HEK293 (cell line): ENCODE measurements at regions not wholly inside any gene's neighbourhood (a gene's known extent, or its start where the extent isn't known, plus 50 kb on each side); places are given as distances from the start of the nearest gene placed in this dataset.

ENCODE experiments used
- MEIS1 ChIP-seq: sonication (generic); formaldehyde crosslinking; IDR thresholded peaks from 2 replicates; pipeline ENCODE4 v1.8.1; 2022; ENCODE audit warnings: missing genetic modification reagents, mild to moderate bottlenecking, borderline replicate concordance
- SP2 ChIP-seq: fragments of 450-650 bp; formaldehyde crosslinking; IDR thresholded peaks from 2 replicates; pipeline ENCODE4 v1.5.1; 2016; ENCODE audit warnings: missing biosample characterization, missing genetic modification characterization
- ZNF530 ChIP-seq: fragments of 450-650 bp; formaldehyde crosslinking; IDR thresholded peaks from 2 replicates; pipeline ENCODE4 v1.5.1; 2016; ENCODE audit warnings: low read depth, missing biosample characterization, missing genetic modification characterization

DNA sequence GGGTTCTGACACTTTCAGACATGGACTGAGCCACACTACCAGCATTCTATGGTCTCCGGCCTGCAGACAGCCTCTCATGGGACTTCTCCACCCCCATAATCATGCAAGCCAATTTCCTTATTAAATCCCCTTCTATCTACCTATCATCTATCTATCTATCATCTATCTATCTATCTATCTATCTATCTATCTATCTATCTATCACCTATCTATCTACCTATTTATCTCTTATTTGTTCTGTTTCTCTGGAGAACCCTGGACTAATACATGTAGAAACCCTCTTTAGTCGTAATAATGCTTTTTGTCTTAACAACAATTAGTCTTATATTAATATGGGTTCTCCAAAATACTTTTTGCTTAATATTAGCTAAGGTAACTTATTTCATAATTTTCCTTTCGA, 174.1 kb upstream of the PRSS16 start:
- TF ChIP-seq MEIS1 (CRISPR knock-in tag) (no peak), ZNF530 (tag by site-specific recombination) (no peak), SP2 (tag by site-specific recombination) (no peak)
